GM18868 (cell line): ENCODE measurements at regions not wholly inside any gene's neighbourhood (a gene's known extent, or its start where the extent isn't known, plus 50 kb on each side); places are given as distances from the start of the nearest gene placed in this dataset.
"Not testable (repeated sequence)": the region's sequence is repeated elsewhere in the genome, so short reads cannot be mapped to it uniquely, and the experiment has no call there.

Experiments used
- ATAC-seq: cut with Tn5 transposase; IDR thresholded peaks from one replicate; pipeline ENCODE4 v1.9.1; 2021; ENCODE audit warnings: mild to moderate bottlenecking, moderate library complexity; ENCODE audit not compliant: unreplicated experiment

DNA sequence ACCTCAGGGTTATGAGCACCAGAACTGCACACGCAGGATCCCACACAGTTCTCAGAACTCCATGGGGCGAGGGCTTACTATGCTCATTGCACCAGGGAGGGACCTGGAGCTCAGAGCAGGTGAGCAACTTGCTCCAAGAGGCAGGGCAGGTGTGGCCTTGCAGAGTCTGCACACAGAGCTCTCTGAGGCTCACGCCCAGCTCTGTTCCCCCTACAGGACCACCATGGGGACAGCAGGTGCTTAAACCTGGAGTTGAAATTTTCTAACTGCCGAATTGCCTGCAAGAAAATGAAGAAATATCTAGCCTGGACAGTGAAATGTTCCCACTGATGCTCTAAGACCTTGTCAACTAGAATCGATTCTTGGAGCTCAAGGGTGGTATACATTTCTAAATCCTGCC, 49.9 kb upstream of the MSMB start:
- ATAC-seq: not testable (repeated sequence)

DNA sequence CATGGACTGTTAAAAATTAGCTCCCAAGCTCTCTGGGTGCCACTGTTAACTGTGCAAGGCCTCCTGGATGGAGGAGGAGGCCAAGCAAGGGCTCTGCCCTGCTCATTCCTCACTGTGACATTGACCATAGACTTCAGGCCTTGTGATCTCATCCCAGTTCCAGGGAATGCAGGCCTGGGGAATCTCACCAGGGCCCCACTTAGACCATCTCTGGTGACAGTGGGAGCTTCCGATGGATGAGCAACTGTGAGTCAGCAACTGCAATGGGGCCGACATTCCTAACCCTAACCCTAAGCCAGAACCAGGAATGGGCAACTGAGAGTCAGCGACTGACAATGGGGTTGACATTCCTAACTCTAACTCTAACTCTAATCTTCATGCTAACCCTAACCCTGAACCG, 50.4 kb upstream of the MSMB start:
- no peak for ATAC-seq

DNA sequence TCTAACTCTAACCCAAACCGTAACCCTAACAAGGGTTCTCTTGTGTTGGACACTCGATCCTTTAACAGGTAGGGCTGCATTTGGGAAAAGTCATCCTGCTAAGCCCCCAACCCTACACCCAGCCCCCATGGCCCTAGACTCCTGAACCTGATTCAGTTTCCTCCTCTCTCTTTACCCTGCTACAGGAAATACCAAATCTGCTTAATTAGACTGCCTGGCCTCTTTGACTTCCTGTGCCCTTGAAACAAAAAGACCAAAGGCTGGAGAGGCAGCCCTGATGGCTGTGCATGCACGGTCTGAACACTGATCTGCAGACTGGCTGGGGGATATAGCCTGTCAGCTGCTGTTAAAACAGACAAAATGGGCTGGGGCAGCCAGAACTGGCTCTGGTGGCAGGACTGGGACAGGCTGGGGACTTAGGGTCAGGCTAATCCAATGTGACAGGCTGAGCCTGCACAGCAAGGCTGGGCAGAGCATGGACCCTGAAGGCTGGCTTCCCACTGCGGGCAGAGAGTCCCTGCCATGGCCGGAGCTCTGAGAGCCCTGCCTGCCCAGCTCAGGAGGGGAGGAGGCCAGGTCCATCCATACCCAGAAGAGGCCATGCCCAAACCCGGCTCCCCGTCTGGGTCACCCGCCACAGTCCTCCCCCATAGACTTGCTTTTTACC, 51.0 kb upstream of the MSMB start:
- no peak for ATAC-seq

DNA sequence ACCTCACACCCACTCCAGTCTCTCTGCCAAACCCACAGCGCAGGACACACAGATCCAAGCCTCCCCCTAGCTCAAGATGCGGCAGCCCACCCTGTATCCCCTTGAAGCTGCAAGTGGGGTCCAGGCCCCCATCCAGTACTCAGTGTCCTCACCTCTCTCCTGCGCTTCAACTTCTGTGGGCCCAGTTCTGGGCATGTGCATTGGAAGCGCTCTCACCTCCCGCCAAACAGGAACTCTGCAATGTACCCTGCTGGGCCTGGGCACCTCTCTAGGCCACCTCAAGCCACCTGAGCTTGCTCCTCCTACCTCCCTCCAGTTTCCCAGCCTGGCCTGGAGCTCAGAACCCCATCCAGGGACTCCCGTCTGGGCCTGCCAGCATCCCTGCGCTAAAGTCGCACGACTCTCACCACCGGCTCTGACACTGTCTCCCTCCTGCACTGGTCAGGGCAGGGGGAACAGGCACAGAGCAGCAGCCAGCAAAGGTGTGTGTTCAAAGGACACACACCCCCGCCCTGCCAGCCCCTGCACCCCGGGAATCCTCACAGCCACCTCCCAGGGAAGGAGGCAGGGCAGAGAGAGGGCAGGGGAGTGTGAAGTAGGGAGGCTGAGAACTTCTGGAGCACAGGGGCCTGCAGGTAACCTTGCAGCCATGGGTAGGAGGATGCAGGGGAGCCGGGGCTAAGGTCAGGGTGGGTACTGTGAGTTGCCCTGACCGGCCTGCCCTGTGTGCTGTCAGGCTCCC, 51.7 kb upstream of the MSMB start:
- ATAC-seq: no peak

DNA sequence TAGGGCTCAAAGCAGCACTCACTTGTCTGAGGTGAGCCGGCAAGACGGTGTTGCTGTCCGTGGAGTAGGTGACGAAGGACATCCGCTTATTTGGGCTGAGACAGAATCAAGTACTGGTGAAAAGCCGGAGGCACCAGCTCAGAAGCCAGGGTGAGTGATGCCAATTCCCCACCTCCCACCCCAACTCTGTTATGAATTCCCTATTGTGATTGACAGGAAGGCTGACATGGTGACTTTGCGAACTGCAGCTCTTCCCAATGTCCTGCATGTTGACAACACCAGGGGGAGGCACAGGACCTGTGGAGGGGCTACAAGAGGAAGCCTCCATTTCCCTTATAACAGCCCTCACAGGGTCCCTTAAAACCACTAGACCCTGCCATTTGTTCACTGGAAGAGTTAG, 52.3 kb upstream of the MSMB start:
- ATAC-seq: no peak

DNA sequence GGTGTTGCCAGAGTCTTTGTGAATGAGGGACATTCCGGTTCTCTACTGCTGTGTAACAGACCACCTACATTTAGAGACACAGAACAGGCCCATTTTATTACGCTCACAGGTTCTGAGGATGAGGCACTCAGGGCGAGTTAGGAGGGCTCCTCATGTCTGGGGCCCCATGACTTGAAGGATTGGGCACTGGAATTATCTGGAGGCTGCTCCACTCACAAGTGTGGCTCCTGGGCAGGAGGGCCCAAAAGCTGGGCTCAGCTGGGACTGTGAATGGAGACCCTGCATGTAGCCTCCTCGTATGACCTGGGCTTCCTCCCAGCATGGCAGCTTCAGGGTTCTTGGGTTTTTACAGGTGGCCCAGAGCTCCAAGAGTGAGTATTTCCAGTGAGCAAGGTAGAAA, 52.9 kb upstream of the MSMB start:
- not testable (repeated sequence) for ATAC-seq

DNA sequence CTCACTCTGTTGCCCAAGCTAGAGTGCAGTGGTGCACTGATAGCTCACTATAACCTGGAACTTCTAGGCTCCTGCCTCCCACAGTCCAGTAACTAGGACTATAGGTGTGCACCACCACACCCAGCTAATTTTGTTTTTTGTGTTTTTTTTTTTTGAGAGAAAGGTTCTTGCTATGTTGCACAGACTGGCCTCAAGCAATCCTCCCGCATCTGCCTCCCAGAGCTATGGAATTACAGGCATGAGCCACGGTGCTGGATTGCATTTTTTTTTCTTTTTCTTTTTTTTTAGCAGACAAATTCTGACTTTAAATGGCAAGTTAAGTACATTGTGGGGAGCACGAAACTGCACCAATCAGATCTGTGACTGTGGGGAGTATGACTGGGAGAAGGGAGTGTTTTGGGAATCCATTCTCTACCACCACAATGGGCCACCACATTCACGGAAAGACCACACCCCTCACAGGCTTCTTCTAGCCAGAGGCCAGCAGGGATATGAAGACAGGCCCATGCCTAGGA, 58.1 kb upstream of the MSMB start:
- ATAC-seq: no peak

DNA sequence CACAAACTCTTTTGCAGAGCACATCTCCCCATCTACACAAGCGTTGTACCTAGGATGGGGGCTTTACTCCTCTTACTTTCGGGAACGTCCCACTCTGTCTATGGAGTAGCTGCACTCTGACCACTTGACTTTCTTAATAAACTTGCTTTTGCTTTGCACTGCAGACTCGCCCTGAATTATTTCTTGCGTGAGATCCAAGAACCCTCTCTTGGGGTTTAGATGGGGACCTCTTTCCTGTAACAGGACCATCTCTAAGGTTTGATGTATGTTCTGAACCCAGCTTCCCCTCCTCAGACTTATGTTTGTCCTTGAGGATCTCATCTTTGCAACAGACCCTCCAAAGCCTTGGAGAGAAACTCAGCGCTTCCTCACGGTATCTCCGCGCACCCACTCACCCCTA, 59.3 kb upstream of the MSMB start:
- not testable (repeated sequence) for ATAC-seq

DNA sequence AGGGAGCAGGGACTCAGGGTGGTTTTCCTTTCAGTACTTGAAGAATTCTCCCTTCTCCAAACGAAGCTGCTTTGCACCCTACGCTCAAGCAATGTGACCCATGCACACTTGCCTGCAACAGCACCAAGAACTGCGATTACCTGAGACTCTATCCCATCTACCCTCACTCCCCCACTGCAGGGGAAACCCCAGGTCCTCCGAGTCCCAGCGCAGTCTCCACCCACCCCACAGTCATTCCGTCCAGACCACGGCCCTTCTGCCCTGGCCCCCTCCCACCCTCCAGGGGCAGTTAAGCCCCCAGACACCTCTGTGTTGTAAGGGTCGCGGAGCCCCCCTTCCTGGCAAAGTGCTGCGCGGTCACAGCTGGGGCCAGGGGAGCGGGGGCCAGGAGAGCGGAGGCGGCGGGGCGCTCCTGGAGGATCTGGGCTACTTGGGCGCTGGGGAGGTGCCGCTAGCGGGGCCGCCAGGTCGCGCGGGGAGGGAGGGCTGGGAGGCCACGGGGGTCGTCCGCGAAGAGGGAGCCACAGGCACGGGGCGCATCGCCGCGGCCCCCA, 59.9 kb upstream of the MSMB start:
- peak; percentile 13 for ATAC-seq

DNA sequence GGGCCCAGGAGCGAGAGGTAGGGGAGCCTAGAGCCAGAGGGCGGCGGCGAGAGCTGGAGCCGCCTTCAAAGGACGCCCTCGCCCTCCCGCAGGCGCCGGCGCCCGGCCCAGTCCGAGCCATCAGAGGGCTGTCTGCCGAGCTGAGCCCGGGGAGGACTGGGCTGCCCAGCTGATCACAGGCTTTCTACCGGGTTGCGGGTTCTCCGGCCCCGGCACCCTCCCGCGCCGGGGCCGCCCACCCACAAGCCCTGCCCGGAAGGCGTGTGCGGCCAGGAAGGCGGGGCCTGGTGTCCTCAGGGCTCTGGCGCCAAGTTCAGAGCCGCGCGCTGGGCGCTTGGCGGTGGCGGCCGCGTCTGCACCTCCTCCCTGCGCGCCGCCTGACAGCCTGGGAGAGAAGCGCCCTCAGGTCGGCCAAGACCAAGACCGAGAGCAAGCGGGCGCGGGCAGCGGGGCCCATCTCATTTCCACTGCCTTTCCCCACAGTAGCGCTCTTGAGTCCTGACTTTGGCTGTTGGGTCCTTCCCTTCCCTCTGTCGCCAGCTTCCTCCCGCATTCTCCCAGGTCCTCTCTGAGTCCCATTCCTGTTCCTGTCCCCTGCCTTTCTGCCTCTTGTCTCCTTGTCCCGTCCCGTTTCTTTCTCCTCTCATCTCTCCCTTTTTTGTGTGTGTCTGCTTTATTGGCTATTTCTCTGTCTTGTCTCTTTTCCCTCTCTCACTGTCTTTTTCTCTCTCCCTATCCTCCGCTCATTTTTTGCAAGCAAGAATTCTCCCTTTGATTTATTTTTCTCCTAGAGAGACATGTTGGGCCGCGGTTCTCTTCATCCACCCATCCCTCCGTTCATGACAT, 60.6 kb upstream of the MSMB start:
- peak; percentile 88 for ATAC-seq

DNA sequence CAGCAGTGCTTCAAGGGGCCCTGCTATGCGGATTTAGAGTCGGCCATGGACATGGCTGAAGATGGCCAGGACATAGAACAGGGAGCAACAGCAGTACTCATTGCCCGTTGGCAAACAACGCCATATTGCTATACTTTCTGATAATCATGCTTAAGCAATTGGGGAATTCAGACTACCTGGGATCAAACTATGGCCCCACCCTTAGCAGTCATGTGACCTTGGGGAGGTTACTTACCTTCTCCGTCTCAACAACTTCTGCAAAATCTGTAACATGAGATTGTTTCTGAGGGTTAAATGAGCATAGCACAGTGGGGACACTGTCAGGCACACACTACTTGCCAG, 62.1 kb upstream of the MSMB start:
- not testable (repeated sequence) for ATAC-seq

DNA sequence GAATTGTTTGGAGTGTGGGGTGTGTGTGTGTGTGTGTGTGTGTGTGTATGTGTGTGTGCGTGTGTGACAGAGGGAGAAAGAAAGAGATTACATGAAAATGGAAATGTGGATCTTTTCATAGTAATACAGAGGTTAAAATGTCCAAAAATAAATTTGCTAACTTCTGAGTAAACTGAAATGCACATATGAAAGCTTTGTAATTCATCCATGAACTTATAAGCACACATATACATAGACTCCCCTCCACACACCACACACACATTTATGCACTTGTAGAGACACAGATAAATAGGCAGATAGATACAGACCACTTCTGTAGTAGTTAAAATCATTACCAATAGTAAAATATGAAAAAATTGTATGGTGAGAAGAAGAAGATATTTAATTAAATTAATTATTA, 108.2 kb upstream of the MSMB start:
- not testable (repeated sequence) for ATAC-seq

DNA sequence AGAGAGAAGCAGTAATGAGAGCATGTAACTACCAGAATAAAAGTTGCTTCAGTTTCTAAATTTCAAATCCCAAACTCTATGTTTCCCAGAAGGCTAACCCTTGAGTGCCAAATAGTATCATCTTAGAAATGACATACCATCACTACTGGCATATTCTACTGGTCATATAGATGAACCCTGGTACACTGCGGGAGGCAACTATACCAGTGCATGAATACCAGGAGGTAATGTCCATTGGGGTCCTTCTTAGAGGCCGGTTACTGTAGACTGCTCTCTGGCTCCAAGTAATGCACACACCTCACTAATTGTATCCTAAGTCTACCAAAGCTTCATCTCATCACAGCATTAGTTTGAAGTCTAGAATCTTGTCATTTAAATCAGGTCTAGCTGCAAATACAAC, 108.6 kb upstream of the MSMB start:
- not testable (repeated sequence) for ATAC-seq

DNA sequence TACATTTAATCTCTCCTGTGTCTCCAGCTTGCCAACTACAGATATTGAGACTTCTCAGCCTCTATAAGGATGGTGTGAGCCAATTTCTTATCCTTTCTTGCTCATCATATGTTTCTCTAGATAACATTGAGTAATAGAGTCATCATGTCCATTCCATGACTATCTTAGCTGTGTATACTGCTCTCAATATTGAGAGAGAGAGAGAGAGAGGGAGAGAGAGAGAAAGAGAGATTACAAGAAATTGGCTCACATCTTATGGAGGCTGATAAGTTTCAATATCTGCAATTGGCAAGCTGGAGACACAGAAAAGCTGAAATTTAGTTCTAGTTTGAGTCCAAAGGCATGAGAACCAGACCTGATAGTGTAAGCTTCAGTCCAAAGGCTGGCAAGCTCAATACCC, 110.8 kb upstream of the MSMB start:
- ATAC-seq: not testable (repeated sequence)

DNA sequence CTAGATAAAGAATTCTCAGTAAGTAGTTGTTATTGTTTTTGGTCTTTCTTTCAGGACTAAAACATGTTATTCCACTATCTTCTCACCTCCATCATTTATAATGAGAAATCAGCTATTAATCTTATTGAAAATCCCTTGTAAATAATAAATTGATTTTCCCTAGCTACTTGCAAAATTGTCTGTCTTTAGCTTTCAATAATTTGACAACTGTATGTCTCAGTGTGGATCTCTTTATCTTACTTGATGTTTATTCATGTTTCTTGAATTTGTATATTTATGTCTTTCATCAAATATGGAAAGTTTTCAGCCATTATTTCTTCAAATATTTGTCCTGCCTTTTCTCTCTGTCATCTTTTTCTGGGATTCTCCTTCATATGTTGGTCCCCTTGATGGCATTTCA, 117.1 kb upstream of the ANTXRL start:
- ATAC-seq: no peak

DNA sequence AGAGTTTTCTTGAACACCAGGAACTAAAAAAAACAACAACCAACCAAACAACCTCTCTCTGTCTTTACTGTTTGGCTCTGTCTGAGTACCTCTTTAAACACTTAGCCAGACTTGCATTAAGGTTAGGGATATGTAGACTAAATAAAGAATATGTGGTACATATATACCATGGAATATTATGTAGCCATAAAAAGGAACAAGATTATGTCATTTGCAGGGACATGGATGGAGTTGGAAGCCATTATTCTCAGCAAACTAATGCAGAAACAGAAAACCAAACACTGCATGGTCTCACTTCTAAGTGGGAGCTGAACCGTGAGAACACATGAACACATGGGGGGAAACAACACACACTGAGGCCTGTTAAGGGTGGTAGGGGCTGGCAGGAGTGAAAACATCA, 116.0 kb upstream of the ANTXRL start:
- ATAC-seq: no peak

DNA sequence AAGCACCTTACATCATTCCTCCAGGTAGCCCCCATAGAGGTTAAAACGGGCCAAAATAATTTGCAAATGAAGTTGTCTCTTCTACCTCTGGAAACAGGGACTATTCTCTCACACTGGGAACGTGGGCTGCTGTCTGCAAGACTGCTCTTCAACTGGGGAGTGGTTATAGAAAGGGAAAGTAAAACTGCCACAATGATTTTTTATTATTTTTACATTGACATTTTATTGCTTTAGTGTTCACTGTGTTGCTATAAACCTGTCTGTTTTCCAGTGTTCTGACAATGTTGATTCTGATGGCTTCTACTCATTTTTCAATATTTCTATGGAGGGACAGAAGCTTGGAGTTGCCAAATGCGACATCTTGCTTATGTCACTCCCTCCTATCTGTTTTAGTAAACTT, 115.1 kb upstream of the ANTXRL start:
- ATAC-seq: no peak

DNA sequence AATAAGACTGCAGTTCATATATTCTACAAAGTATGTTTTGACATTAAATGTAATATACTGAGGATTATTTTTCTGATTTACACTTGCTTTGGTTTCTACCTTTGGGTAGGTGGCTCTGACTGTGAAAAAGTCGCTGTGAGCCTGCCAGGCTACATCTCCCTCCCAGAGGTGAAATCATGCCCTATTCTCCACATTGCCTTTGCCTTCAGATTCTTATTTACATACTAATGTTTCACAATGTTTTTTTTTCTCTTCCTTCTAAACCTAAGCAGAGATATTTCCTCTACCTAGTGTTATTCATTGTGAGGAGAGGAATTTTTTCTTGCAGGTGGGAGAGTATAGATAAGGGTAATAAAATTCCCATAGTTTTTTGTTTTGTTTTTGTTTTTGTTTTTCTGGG, 111.5 kb upstream of the ANTXRL start:
- no peak for ATAC-seq

DNA sequence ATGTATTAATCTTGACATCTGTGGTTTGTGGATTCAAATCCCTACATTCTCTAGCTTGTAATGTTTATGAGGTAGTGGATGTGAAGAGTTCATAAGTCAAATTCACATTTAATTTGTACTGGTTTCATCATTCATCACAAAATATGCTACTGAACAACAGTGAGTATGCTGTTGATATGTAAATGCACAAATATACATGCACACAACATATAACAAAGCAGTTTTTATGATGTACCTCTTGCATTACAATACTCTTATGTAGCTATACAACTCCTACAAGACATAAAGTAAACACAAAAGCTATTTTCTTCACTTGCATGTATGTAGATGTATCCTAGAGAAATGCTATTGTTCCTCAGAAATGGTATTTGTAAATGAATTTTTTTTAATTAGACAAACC, 111.0 kb upstream of the ANTXRL start:
- ATAC-seq: no peak

DNA sequence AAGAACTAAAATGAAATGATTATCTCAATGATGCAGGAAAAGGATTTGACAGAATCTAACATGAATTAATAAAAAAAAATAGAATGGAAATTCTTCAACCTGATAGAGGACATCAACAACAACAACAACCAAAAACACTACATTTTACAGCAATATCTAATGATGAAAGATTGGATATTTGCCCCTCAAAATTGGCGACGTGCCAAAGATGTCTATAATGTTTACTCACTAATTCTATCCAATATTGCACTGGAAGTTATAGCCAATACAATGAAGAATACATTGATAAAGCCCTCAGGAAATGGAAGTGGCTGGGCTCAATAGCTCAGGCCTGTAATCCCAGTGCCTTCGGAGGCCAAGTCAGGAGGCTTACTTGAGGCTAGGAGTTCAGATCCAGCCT, 99.4 kb upstream of the ANTXRL start:
- not testable (repeated sequence) for ATAC-seq

DNA sequence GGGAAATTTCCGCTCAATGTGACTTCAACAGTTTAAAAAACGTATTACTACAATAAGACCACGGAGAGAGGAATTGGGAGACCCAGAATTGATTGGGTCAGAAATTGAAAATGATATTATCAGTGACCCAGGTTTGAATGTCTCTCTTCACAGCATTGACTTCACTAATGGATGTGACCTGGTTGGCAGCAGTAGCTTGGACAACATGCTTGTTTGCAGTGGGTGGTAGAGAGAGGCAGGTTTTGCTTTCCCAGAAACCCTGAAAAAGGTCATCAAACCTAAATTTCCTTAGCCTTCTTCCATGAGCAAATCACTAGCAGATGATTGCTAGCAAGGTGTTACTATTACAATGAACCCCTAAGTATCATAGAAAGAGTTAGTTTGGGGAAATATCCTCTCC, 89.7 kb upstream of the ANTXRL start:
- no peak for ATAC-seq
